ENCODE measurements at regions not wholly inside any gene's neighbourhood (a gene's known extent, or its start where the extent isn't known, plus 50 kb on each side); places are given as distances from the start of the nearest gene placed in this dataset.

DNA sequence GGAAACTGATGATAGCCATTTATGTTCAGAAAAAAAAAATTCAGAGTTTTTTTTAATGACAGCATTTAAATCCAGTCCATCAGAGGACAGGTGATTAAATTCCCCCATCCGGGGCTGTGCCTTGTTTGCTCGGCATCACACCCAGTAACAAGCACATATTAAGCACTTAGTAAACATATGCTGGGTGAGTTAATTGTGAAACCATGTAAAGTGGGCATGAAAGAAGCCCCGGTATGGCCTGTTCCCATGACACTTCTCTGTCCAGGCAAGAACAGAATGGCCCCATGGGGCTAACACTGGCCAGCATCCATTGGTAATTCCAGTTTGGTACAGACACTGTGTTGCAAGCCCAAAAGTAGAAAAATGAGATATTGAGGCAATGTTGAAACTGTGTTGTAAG is 220.8 kb upstream of the RNF32 start:
- TF ChIP-seq, protein P1, sequence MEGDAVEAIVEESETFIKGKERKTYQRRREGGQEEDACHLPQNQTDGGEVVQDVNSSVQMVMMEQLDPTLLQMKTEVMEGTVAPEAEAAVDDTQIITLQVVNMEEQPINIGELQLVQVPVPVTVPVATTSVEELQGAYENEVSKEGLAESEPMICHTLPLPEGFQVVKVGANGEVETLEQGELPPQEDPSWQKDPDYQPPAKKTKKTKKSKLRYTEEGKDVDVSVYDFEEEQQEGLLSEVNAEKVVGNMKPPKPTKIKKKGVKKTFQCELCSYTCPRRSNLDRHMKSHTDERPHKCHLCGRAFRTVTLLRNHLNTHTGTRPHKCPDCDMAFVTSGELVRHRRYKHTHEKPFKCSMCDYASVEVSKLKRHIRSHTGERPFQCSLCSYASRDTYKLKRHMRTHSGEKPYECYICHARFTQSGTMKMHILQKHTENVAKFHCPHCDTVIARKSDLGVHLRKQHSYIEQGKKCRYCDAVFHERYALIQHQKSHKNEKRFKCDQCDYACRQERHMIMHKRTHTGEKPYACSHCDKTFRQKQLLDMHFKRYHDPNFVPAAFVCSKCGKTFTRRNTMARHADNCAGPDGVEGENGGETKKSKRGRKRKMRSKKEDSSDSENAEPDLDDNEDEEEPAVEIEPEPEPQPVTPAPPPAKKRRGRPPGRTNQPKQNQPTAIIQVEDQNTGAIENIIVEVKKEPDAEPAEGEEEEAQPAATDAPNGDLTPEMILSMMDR (conservative IDR thresholded peaks at IDR 0.05): no peak
- no peak for TF ChIP-seq ZFX (IDR thresholded peaks at IDR 0.05)

Measured in C4-2B (cell line).